GM12873 (cell line): ENCODE measurements at regions not wholly inside any gene's neighbourhood (a gene's known extent, or its start where the extent isn't known, plus 50 kb on each side); places are given as distances from the start of the nearest gene placed in this dataset.

ENCODE experiments used
- CTCF ChIP-seq: IDR thresholded peaks from 2 replicates; pipeline ENCODE4 v1.5.1; 2012; ENCODE audit warnings: low read depth, mild to moderate bottlenecking, moderate library complexity, low read length, control low read depth; ENCODE audit not compliant: insufficient read depth; ENCODE audit errors: missing control alignments

- TF ChIP-seq CTCF = no peak
These were observed 228.7 kb downstream of the LRATD1 start for GRCh38 chr2:14861181-14861580.

- TF ChIP-seq CTCF = no peak
These were observed 234.3 kb downstream of the LRATD1 start for GRCh38 chr2:14866736-14867352.

- TF ChIP-seq CTCF = no peak
These were observed 235.3 kb downstream of the LRATD1 start for GRCh38 chr2:14867853-14868252.

- TF ChIP-seq CTCF = no peak
These were observed 240.3 kb downstream of the LRATD1 start for GRCh38 chr2:14872779-14873325.

- no peak for TF ChIP-seq CTCF
These were observed 249.3 kb downstream of the LRATD1 start for GRCh38 chr2:14881651-14882327.

GRCh38 chr2:14884651-14885050 lies 252.1 kb downstream of the LRATD1 start:
- TF ChIP-seq CTCF = no peak

GRCh38 chr2:14891546-14891945 lies 259.0 kb downstream of the LRATD1 start:
- no peak for TF ChIP-seq CTCF
